K562 (cell line): ENCODE measurements at regions not wholly inside any gene's neighbourhood (a gene's known extent, or its start where the extent isn't known, plus 50 kb on each side); places are given as distances from the start of the nearest gene placed in this dataset.
"Not testable (repeated sequence)": the region's sequence is repeated elsewhere in the genome, so short reads cannot be mapped to it uniquely, and the experiment has no call there.

Experiments
- ATAC-seq: fragments of 200-7000 bp; cut with Tn5 transposase; 3 replicates; pipeline ENCODE4 v1.9.1; 2020; ENCODE audit warnings: moderate library complexity
- BruUV-seq: library from RNA; stranded (reverse); fragments of 400-500 nt; replicated peaks from 2 replicates; lab custom pipeline; 2021; lab: Mats Ljungman, UMichigan
- CTCF ChIA-PET: fragments of 300-600 bp; formaldehyde crosslinking; extraction: SDS; loops from one replicate; lab custom pipeline; 2021; ENCODE audit warnings: low intra/inter-chr PET ratio; lab: Yijun Ruan, JAX
- POLR2A ChIA-PET: fragments of 300-600, 350-650 bp; sonication (Branson Sonifier 250); formaldehyde crosslinking; extraction: SDS; loops from one replicate; lab custom pipeline; 2021; ENCODE audit warnings: antibody characterized with exemption, inconsistent platforms; lab: Yijun Ruan, JAX
- DNase-seq, 4 experiments: peaks; one replicate each; pipeline versions ENCODE4 v3.0.0 to v3.0.0-alpha.2; 2011 to 2018; ENCODE audit warnings: low spot score in 3 of 4, mixed read lengths in 3 of 4; ENCODE audit errors: extremely low read depth in 1 of 4
- FAIRE-seq: peaks from 2 replicates; lab custom pipeline; 2011; peaks lifted over from hg19 to GRCh38; lab: Jason Lieb, UNC
- H2AFZ ChIP-seq: 2 replicates; pipeline ENCODE4 v1.6.0; 2011; ENCODE audit warnings: low read depth, low read length, control low read depth, inconsistent platforms
- H3K27ac ChIP-seq: fragments of 200-600 bp; 3 replicates; pipeline ENCODE4 v1.8.0; 2011; ENCODE audit warnings: low read depth, mild to moderate bottlenecking, control low read depth, inconsistent platforms, low read length, moderate library complexity, mixed read lengths; ENCODE audit errors: extremely low read depth
- H3K27me3 ChIP-seq, 2 experiments: fragments of 300-600 bp in 1 of 2; 2 replicates in 1 of 2; 3 replicates in 1 of 2; pipeline versions ENCODE4 v1.6.0 to v1.8.0; 2011; ENCODE audit warnings: inconsistent platforms in 2 of 2, low read length in 2 of 2, mild to moderate bottlenecking in 1 of 2, mixed read lengths in 1 of 2, moderate library complexity in 1 of 2; ENCODE audit not compliant: control insufficient read depth in 2 of 2, insufficient read depth in 2 of 2
- H3K36me3 ChIP-seq: fragments of 300-600 bp; 3 replicates; pipeline ENCODE4 v1.8.0; 2011; ENCODE audit warnings: mild to moderate bottlenecking, low read length, inconsistent platforms; ENCODE audit not compliant: control insufficient read depth, insufficient read depth
- H3K4me1 ChIP-seq, 2 experiments: fragments of 200-600 bp in 1 of 2; replicated peaks in 1 of 2; 2 replicates in 1 of 2; 3 replicates in 1 of 2; pipeline versions ENCODE4 v1.5.1 to v1.8.0; 2011; ENCODE audit warnings: inconsistent platforms in 2 of 2, low read length in 2 of 2, mild to moderate bottlenecking in 1 of 2, mixed read lengths in 1 of 2, moderate library complexity in 1 of 2; ENCODE audit not compliant: control insufficient read depth in 2 of 2, insufficient read depth in 2 of 2
- H3K4me2 ChIP-seq: 2 replicates; pipeline ENCODE4 v1.6.1; 2011; ENCODE audit warnings: low read length, control low read depth, inconsistent platforms, mixed read lengths; ENCODE audit not compliant: insufficient read depth
- H3K4me3 ChIP-seq: fragments of 200-600 bp; sonication (generic), shearing (Covaris generic); 2 replicates; pipeline ENCODE4 v1.5.1; 2016; ENCODE audit warnings: control low read depth, inconsistent platforms
- H3K79me2 ChIP-seq: fragments of 200-600 bp; 3 replicates; pipeline ENCODE4 v1.8.0; 2011; ENCODE audit warnings: low read length, inconsistent platforms; ENCODE audit not compliant: control insufficient read depth, insufficient read depth
- H3K9ac ChIP-seq, 2 experiments: 2 replicates each; pipeline versions ENCODE4 v1.6.0 to v1.6.1; 2011; ENCODE audit warnings: low read depth in 2 of 2, low read length in 2 of 2, control low read depth in 1 of 2, inconsistent platforms in 1 of 2, mild to moderate bottlenecking in 1 of 2, mixed read lengths in 1 of 2; ENCODE audit not compliant: insufficient read depth in 1 of 2
- H3K9me1 ChIP-seq: one replicate; pipeline ENCODE4 v1.6.0; 2011; ENCODE audit warnings: inconsistent platforms, mild to moderate bottlenecking, low read length, moderate library complexity; ENCODE audit not compliant: control insufficient read depth, insufficient read depth
- H3K9me3 ChIP-seq: replicated peaks from 2 replicates; pipeline ENCODE4 v1.5.1; 2011; ENCODE audit warnings: low read depth, low read length, inconsistent platforms; ENCODE audit not compliant: control insufficient read depth, insufficient read depth
- H4K20me1 ChIP-seq: replicated peaks from 2 replicates; pipeline ENCODE4 v1.6.1; 2011; ENCODE audit warnings: low read length, inconsistent platforms, mixed read lengths; ENCODE audit not compliant: control insufficient read depth, insufficient read depth
- WGBS: fragments of 100-300 bp; shearing (Covaris generic); methylation state at CpG from one replicate; pipeline ENCODE4 v1.1.6; 2016; ENCODE audit warnings: low coverage, mixed read lengths; ENCODE audit not compliant: insufficient coverage; ENCODE audit errors: missing lambda C conversion rate; 5-methylcytosine and 5-hydroxymethylcytosine counted together
- in situ Hi-C: fragments of 300-500 bp; cut with MboI; formaldehyde crosslinking; loops from 4 replicates; pipeline ENCODE4 v1.15.0; 2018; ENCODE audit warnings: inconsistent platforms, mixed read lengths
- intact Hi-C: fragments of 100-400 bp; cut with micrococcal nuclease; formaldehyde crosslinking; loops from 2 replicates; pipeline ENCODE4 v1.14.2; 2022

DNA sequence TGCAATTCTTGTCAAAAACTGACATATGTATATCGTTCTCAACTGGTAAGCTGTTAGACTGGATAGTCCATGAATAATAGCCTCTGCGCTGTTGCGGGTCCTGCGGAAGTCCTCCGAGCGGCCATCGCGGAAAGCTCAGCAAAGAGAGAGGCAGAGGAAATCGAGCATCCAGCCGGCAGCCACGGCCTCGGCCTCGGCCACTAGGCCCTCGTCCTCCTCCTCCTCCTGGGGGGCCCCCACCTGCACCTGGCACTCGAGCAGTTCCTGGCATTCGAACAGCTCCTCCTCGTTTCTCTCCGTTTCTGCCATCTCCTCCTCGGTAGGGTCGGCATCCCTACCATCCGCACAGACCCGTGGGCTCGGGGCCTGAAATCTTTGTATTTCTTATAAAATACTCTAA is 111.2 kb upstream of the CYLC1 start:
- H3K4me2 ChIP-seq, H3K4me3 ChIP-seq, POLR2A ChIA-PET, H3K27me3 ChIP-seq, FAIRE-seq, CTCF ChIA-PET, intact Hi-C loops, H3K79me2 ChIP-seq, BruUV-seq, H2AFZ ChIP-seq, H4K20me1 ChIP-seq, H3K27ac ChIP-seq, DNase-seq, H3K9me1 ChIP-seq, ATAC-seq, H3K4me1 ChIP-seq, in situ Hi-C loops, H3K9ac ChIP-seq, H3K36me3 ChIP-seq, H3K9me3 ChIP-seq: not testable (repeated sequence)
- WGBS = 4% methylated on average over 10 of the region's 23 CpGs

DNA sequence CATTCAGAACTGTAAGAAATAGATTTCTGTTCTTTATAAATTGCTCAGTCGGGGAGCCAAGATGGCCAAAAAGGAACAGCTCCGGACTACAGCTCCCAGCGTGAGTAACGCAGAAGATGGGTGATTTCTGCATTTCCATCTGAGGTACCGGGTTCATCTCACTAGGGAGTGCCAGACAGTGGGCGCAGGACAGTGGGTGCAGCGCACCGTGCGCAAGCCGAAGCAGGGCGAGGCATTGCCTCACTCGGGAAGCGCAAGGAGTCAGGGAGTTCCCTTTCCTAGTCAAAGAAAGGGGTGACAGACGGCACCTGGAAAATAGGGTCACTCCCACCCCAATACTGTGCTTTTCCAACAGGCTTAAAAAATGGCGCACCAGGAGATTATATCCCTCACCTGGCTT is 110.5 kb upstream of the CYLC1 start:
- H3K27me3 ChIP-seq, H3K9me3 ChIP-seq, FAIRE-seq, ATAC-seq, DNase-seq, POLR2A ChIA-PET, H2AFZ ChIP-seq, intact Hi-C loops, H3K79me2 ChIP-seq, H3K4me1 ChIP-seq, in situ Hi-C loops, H3K9me1 ChIP-seq, H3K9ac ChIP-seq, H3K36me3 ChIP-seq, CTCF ChIA-PET, H3K4me3 ChIP-seq, H3K4me2 ChIP-seq, BruUV-seq, H4K20me1 ChIP-seq, H3K27ac ChIP-seq: not testable (repeated sequence)
- WGBS = 7% methylated on average over 3 of the region's 15 CpGs
